HG02571 (cell line): ENCODE measurements at regions not wholly inside any gene's neighbourhood (a gene's known extent, or its start where the extent isn't known, plus 50 kb on each side); places are given as distances from the start of the nearest gene placed in this dataset.
"Not testable (repeated sequence)": the region's sequence is repeated elsewhere in the genome, so short reads cannot be mapped to it uniquely, and the experiment has no call there.

ENCODE experiments used
- ATAC-seq: cut with Tn5 transposase; IDR thresholded peaks from one replicate; pipeline ENCODE4 v1.9.1; 2021; ENCODE audit warnings: mild to moderate bottlenecking, moderate library complexity; ENCODE audit not compliant: unreplicated experiment

- no peak for ATAC-seq
Measured at GRCh38 chr21:43291347-43291950, 122.6 kb downstream of the CRYAA start.

GRCh38 chr21:43290421-43291346 lies 121.9 kb downstream of the CRYAA start:
- ATAC-seq = no peak

- no peak for ATAC-seq
Measured at GRCh38 chr21:43289966-43290365, 121.2 kb downstream of the CRYAA start.

DNA sequence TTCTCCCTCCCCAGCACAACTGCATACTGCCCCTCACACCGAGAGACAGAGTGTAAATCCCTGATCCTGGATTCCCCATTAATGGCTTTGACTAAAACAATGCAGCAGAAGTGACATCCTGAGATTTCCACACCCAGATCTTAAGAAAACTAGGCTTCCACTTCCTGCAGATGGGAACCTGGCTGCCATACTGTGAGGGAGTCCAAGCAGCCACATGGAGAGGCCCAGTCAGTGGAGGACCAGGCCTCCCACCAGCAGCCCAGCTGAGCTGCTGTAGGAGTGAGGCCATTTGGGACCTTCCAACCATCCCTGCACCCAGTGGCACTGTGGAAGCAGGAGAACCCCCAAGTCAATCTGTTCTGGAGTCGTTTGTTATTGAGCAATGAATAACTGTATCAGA lies 120.6 kb downstream of the CRYAA start:
- ATAC-seq = no peak

DNA sequence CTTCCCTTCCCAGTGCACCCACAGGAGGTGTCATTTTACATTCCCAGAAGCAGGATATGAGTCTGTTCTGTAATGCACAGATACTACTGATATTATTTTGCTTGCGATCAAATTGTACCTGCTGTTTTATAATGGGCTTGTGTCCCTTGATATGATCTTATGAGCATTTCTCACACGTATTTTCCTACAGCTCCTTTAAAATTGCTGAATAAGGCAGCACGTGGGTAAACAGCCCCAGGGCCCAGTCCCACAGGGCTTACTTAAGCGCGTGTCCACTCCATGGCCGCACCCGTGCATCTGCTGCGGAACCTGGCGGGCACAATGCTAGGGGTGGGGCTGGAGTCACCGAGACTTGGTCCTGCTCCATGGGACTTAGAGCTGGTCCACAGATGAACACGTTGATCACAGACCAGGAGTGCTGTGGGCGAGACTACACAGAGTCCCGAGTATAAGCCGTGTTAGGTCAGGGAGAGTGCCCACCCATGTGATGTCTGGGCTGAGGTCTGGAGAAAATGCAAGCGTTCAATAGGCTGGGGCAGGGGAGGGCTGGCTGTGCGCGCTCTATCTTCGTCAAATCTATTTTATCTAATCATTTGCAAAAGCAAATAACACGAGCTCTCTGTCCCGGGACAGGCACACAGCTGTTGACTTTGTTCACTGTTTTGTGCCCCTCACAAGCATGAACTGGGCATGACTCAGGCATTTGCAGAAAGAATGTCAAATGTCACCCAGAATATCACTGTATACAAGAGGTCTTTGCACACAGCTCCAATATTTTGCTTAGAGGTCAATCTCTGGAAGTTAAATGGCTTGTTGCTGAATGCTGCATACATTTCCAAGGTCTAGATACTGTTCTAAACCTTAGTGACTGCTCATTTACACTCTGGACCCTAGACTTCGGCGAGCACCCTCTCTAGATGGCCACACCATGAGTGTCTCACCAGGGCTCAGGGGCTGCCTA lies 119.3 kb downstream of the CRYAA start:
- no peak for ATAC-seq

GRCh38 chr21:43287111-43287760 lies 118.4 kb downstream of the CRYAA start:
- no peak for ATAC-seq

DNA sequence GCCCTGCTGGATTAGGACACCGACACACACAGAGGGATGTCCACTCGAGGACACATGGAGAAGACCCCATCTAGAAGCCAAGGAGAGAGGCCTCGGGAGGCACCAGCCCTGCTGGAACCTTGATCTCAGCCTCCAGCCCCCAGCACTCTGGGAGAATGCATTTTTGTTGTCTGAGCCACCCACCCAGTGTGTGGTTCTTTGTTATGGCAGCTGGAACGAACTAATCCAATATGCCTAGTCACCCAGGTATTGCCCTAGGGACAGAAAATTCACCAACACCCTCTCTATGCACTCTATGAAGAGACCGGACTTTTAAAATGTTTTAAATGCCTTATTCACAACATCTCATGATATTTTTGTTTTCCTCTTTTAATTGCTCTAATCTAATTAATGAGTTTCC lies 117.4 kb downstream of the CRYAA start:
- ATAC-seq = no peak

DNA sequence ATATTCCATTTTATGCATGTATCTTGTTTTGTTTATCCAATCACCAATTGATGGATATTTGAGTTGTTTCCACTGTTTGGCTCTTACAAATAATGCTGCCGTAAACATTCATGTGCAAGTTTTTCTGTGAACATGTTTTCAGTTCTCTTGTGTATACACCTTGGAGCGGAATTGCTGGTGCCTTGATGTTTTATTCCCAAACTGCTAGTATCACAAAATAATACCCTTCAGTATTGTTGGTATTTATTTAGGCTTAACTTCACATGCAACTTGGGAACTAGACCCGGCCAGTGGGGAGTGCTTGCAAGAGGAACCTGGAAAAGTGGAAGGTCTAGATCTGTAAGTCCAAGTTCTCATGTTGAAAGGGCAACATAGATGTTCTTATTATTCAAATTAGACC lies 115.9 kb downstream of the CRYAA start:
- ATAC-seq = no peak

DNA sequence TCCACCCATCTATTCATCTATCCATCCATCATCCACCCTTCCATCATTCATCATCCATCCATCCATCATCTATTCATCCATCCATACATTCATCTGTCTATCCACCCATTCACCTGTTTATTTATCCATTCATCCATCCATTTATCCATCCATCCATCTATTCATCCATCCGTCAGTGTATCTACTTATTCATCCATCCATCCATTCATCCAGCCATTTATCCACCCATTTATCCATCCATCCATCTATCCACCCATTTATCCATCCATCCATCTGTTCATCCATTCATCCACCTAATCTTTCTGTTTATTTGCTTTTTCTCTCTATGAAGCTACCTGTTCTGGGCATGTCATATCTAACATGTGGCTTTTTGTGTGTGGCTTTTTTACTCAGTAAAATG lies 115.4 kb downstream of the CRYAA start:
- ATAC-seq = no peak

- not testable (repeated sequence) for ATAC-seq
Measured at GRCh38 chr21:43283925-43284221, 115.1 kb downstream of the CRYAA start.

DNA sequence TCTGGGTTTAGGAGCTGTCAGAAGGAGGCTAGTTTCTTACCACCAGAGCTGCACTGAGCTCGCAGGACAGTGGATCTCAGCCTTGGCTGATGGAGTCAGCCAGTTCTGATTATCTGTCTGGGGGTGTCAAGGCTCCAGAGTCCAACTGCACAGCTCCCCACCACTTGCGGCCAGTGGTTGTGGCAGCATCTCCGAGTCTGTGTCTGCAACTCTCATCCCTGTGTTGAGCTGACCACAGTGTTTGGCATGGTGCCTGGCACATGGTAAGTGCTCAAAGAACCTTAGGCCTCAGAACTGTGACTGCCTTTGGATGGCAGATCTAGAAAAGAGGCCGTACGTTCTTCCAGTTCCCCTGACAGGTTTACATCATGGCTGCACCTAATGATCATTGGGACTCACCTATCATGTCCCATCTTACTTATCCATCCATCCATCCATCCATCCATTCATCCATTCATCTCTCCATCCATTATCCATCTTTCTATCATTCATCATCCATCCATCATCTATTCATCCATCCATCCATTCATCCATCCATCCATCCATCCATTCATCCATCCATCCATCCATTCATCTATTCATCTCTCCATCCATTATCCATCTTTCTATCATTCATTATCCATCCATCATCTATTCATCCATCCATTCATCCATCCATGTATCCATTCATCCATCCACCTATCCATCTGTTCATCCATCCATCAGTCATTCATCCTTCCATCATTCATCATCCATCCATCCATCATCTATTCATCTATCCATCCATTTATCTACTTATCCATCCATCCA lies 114.5 kb downstream of the CRYAA start:
- no peak for ATAC-seq

- ATAC-seq = no peak
Measured at GRCh38 chr21:43282358-43283120, 113.7 kb downstream of the CRYAA start.

DNA sequence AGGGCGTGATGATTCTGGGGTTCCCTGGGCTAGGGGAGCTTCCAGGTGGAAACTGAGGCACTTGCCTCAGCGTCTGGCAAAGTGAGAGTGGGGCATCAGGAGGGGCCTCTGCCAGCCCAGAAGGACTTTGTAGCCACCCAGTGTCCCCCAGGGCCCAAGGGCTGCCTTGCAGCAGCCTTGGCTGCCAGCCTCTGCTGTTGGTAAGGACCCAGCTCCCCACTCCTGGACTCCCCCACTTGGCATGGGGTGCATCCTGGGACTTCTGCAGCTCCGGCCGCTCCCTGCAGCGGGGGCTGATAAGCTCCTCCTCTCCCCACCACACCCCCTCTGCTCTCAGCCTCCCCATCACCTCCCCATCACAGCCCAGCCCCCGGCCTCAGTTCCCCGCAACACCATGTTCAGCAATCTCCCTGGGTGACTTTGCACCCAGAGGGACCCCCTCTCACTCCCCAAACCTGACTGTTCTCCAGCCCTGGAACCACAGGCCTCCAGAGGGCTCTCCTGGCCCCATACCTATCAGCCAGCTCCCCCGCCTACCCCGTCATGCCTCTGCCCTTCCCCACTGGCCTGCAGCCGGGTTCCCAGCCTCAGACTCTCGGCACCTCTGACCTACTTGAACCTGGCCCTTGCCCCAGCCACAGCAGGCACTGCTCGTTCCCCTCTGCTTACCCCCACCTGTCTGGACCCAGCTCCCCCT lies 113.0 kb downstream of the CRYAA start:
- no peak for ATAC-seq

DNA sequence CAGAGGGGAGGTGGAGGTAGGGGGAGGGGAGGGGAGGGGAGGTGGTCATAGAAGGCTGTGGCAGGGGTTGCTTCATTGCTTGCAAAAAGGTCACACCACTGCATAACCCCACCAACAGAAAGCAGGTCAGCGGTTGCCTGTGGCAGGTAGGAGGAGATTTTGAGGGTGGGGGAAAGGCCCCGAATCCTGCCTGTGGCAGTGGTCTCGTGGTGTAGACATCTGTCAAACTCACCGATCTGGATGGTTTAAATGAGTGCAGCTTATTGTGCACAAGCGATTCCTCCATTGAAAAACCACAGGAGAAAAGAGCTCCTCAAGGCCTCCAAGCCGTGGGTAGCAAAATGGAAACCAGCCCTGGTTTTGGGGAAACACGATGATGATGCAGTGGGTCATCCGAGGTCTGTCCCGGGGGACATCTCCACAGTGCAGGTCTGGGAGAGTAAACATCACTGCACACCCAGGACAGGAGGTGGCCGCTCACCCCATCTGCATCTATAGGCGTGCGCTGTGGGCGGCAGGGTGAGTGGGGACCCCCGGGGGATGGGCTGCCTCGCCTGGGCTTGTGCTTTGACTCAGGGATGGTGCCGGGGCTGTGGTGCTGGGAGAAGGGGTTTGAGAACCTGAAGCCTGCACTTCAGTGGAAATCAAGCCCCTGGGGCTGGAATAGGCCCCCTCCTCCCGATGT lies 112.3 kb downstream of the CRYAA start:
- ATAC-seq = no peak

DNA sequence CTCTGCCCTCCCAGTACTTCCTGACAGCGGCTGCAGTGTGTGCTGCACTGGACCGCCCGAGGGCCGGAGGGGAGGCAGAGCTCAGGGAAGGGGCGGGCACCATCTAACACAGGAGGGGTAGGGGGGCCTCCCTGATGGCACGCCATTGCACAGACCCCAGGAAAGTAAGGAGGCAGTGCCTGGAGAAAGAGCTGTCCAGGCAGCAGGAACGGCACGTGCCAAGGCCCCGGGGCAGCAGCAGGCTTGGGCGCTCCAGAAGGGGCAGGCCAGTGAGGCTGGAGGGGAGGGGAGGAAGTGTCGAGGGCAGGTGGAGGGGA lies 110.7 kb downstream of the CRYAA start:
- no peak for ATAC-seq

DNA sequence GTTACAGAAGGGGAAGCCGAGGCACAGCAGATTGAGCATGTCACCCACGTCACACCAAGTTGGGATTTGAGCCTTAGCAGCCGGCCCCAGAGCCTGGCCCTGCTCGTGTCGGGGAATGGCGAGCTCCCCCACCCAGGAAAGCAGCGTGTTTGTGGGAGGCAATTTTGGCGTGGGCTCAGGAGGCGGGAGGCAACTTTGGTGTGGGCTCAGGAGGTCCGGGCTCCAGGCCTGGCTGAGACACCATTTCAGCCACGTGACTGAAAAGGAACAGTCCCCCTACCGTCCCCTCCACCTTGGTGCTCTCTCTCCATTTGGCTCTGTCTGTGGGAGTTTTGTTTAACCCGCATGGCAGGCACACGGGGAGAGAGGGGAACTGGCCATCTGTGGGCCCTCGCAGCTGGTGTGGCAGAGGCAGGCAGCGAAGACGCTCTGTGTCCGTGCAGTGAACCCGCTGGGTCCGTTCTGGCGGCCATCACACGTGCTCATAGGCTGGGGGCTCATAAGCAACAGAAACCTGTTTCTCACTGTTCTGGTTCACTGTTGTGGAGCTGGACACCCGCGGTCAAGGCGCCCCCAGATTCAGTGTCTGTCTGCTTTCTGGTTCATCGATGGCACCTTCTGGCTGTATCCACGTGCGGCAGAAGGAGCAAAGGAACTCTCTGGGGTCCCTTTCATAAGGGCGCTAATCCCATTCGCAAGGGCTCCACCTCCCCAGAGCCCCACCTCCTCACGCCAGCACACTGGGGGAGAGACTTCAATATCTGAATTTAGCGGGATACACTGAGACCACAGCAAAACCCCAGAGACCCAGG lies 110.2 kb downstream of the CRYAA start:
- no peak for ATAC-seq

- no peak for ATAC-seq
Measured at GRCh38 chr21:43278359-43278758, 109.6 kb downstream of the CRYAA start.
